Uterus (tissue), 2 donors: ENCODE measurements at regions not wholly inside any gene's neighbourhood (a gene's known extent, or its start where the extent isn't known, plus 50 kb on each side); places are given as distances from the start of the nearest gene placed in this dataset.

Source experiments
- POLR2A ChIP-seq, 2 donors: fragments of 450-650 bp; IDR thresholded peaks; one replicate each; pipeline ENCODE4 v1.6.1; 2016; ENCODE audit warnings: antibody characterized with exemption in 2 of 2, mild to moderate bottlenecking in 1 of 2, moderate library complexity in 1 of 2
- TF ChIP-seq, protein P1 (sequence below), 4 experiments: fragments of 200-600 bp in 2 of 4; fragments of 450-650 bp in 2 of 4; sonication (generic) in 2 of 4; IDR thresholded peaks; one replicate each; pipeline ENCODE4 v1.5.1; 2016 to 2019; ENCODE audit warnings: antibody characterized with exemption in 4 of 4, mild to moderate bottlenecking in 2 of 4, moderate library complexity in 1 of 4

DNA sequence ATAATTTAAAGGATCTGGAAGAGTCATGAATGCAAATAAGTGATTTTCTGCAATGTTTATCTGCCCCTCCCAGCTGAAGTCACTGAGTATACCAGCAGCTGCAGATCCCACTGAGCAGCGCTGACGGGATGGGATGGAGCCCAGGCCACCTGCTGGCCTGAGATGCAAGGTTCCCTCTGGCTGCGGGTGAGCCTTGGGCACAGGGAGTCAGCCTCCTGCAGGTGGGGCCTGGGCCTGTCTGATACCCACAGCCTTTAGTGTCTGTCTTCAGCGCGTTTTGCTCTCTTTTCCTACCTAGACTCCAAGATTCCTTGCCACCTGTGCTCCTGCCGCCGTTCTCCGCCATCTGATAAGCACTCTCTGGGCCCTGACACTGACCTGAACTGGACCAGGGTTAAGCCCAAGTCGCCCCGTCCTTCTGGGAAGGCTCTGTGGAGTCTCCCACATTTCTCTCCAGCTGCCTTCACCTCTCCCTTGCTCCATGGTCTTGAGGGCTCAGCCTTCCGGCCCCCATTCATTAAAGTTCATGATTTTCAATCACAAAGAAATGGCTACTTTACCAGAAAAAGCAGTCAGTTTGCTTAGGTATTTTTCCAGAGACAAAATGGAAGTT, 223.1 kb upstream of the FAT1 start:
- no peak for TF ChIP-seq POLR2A (IDR thresholded peaks at IDR 0.05)
- TF ChIP-seq, protein P1, sequence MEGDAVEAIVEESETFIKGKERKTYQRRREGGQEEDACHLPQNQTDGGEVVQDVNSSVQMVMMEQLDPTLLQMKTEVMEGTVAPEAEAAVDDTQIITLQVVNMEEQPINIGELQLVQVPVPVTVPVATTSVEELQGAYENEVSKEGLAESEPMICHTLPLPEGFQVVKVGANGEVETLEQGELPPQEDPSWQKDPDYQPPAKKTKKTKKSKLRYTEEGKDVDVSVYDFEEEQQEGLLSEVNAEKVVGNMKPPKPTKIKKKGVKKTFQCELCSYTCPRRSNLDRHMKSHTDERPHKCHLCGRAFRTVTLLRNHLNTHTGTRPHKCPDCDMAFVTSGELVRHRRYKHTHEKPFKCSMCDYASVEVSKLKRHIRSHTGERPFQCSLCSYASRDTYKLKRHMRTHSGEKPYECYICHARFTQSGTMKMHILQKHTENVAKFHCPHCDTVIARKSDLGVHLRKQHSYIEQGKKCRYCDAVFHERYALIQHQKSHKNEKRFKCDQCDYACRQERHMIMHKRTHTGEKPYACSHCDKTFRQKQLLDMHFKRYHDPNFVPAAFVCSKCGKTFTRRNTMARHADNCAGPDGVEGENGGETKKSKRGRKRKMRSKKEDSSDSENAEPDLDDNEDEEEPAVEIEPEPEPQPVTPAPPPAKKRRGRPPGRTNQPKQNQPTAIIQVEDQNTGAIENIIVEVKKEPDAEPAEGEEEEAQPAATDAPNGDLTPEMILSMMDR (IDR thresholded peaks at IDR 0.05) = peak; percentile 10 to 33 (median 29)
